GM19238 (cell line): ENCODE measurements at regions not wholly inside any gene's neighbourhood (a gene's known extent, or its start where the extent isn't known, plus 50 kb on each side); places are given as distances from the start of the nearest gene placed in this dataset.

ENCODE experiments used
- DNase-seq: peaks from one replicate; pipeline ENCODE4 v3.0.0; 2011; ENCODE audit warnings: low spot score; ENCODE audit not compliant: insufficient read length

- DNase-seq, result no peak
Observed at GRCh38 chr10:94281654-94282053, 81.1 kb downstream of the NOC3L start.

GRCh38 chr10:94282369-94282768, 80.4 kb downstream of the NOC3L start:
- no peak for DNase-seq
